ENCODE measurements at regions not wholly inside any gene's neighbourhood (a gene's known extent, or its start where the extent isn't known, plus 50 kb on each side); places are given as distances from the start of the nearest gene placed in this dataset.

GRCh38 chr14:98292191-98292590 is 979.8 kb downstream of the BCL11B start:
- TF ChIP-seq CTCF (IDR thresholded peaks at IDR 0.05), result no peak
- Histone ChIP-seq H3K9me3 (ENCODE audit: control insufficient read depth, low read length) (no peaks in the 10 kb centered on the region), H3K36me3 (ENCODE audit: control insufficient read depth, insufficient read depth, low read length) (no peaks in the 10 kb centered on the region), H2AFZ (no peak overlapping the region), H3K27me3 (ENCODE audit: control insufficient read depth, insufficient read depth, low read length) (no peaks in the 10 kb centered on the region), H3K27ac (no peak overlapping the region), H3K4me3 (ENCODE audit: low read depth, low read length) (no peak overlapping the region), H3K4me2 (ENCODE audit: low read length) (no peak overlapping the region), H3K9ac (no peak overlapping the region), H3K79me2 (no peaks in the 10 kb centered on the region), H3K4me1 (no peaks in the 10 kb centered on the region)

GRCh38 chr14:98293576-98293975 is 978.4 kb downstream of the BCL11B start:
- Histone ChIP-seq H2AFZ (no peak overlapping the region), H3K36me3 (ENCODE audit: control insufficient read depth, insufficient read depth, low read length) (no peaks in the 10 kb centered on the region), H3K9ac (no peak overlapping the region), H3K27me3 (ENCODE audit: control insufficient read depth, insufficient read depth, low read length) (no peaks in the 10 kb centered on the region), H3K79me2 (no peaks in the 10 kb centered on the region), H3K4me1 (no peaks in the 10 kb centered on the region), H3K27ac (no peak overlapping the region), H3K4me2 (ENCODE audit: low read length) (no peak overlapping the region), H3K9me3 (ENCODE audit: control insufficient read depth, low read length) (no peaks in the 10 kb centered on the region), H3K4me3 (ENCODE audit: low read depth, low read length) (no peak overlapping the region)
- no peak for TF ChIP-seq CTCF (IDR thresholded peaks at IDR 0.05)

DNA sequence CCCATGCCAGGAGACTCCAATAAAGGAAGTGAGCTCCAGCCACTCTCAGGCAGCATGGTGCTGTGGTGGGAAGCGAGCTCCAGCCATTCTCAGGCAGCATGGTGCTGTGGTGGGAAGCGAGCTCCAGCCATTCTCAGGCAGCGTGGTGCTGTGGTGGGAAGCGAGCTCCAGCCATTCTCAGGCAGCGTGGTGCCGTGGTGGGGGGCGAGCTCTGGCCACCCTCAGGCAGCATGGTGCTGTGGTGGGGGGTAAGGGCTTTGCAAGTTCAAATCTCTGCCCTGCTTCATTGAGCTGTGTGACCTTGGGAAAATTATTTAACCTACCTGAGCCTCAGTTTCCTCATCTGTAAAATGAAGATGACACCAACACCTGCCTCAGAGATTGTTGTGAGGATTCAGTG is 975.1 kb downstream of the BCL11B start:
- H3K36me3 ChIP-seq (ENCODE audit: control insufficient read depth, insufficient read depth, low read length), result no peaks in the 10 kb centered on the region
- TF ChIP-seq CTCF (IDR thresholded peaks at IDR 0.05), result no peak

GRCh38 chr14:98297567-98297966 is 974.4 kb downstream of the BCL11B start:
- H3K79me2 ChIP-seq, result no peaks in the 10 kb centered on the region
- H3K4me1 ChIP-seq, result no peaks in the 10 kb centered on the region
- no peak for TF ChIP-seq CTCF (IDR thresholded peaks at IDR 0.05)
- H3K27ac ChIP-seq, result no peak overlapping the region
- H3K9ac ChIP-seq, result no peak overlapping the region
- no peaks in the 10 kb centered on the region for H3K9me3 ChIP-seq (ENCODE audit: control insufficient read depth, low read length)
- H3K27me3 ChIP-seq (ENCODE audit: control insufficient read depth, insufficient read depth, low read length), result no peaks in the 10 kb centered on the region
- H3K36me3 ChIP-seq (ENCODE audit: control insufficient read depth, insufficient read depth, low read length), result no peaks in the 10 kb centered on the region
- no peak overlapping the region for H3K4me2 ChIP-seq (ENCODE audit: low read length)
- H3K4me3 ChIP-seq (ENCODE audit: low read depth, low read length), result no peak overlapping the region
- no peak overlapping the region for H2AFZ ChIP-seq

More for the DNA sequence above, 975.1 kb downstream of the BCL11B start:
- H3K9ac ChIP-seq, result no peak overlapping the region
- no peaks in the 10 kb centered on the region for H3K27me3 ChIP-seq (ENCODE audit: control insufficient read depth, insufficient read depth, low read length)
- no peaks in the 10 kb centered on the region for H3K79me2 ChIP-seq
- H3K4me3 ChIP-seq (ENCODE audit: low read depth, low read length), result no peak overlapping the region
- no peak overlapping the region for H2AFZ ChIP-seq
- no peaks in the 10 kb centered on the region for H3K4me1 ChIP-seq
- H3K9me3 ChIP-seq (ENCODE audit: control insufficient read depth, low read length), result no peaks in the 10 kb centered on the region
- no peak overlapping the region for H3K27ac ChIP-seq
- no peak overlapping the region for H3K4me2 ChIP-seq (ENCODE audit: low read length)

GRCh38 chr14:98298481-98299244 is 973.3 kb downstream of the BCL11B start:
- no peak overlapping the region for H3K27ac ChIP-seq
- no peak overlapping the region for H3K9ac ChIP-seq

More at GRCh38 chr14:98298481-98299244, 973.3 kb downstream of the BCL11B start:
- H3K4me3 ChIP-seq (ENCODE audit: low read depth, low read length), result no peak overlapping the region
- H3K27me3 ChIP-seq (ENCODE audit: control insufficient read depth, insufficient read depth, low read length), result no peaks in the 10 kb centered on the region
- H2AFZ ChIP-seq, result no peak overlapping the region
- no peaks in the 10 kb centered on the region for H3K9me3 ChIP-seq (ENCODE audit: control insufficient read depth, low read length)
- H3K79me2 ChIP-seq, result no peaks in the 10 kb centered on the region
- no peak overlapping the region for H3K4me2 ChIP-seq (ENCODE audit: low read length)
- no peaks in the 10 kb centered on the region for H3K4me1 ChIP-seq
- H3K36me3 ChIP-seq (ENCODE audit: control insufficient read depth, insufficient read depth, low read length), result no peaks in the 10 kb centered on the region
- no peak for TF ChIP-seq CTCF (IDR thresholded peaks at IDR 0.05)
